Stimulated activated CD4-positive, alpha-beta T cell treated with anti-CD3 and anti-CD28 coated beads, Interleukin-4, amount 100 ng/mL, for 48 hours (primary cell): ENCODE measurements at regions not wholly inside any gene's neighbourhood (a gene's known extent, or its start where the extent isn't known, plus 50 kb on each side); places are given as distances from the start of the nearest gene placed in this dataset.

Experiments used
- DNase-seq, 2 donors: peaks; one replicate each; pipeline ENCODE4 v3.0.0-alpha.2; 2020; ENCODE audit warnings: low read depth in 2 of 2

- no peak for DNase-seq
These were observed 61.9 kb upstream of the CIBAR2 start for GRCh38 chr16:85173981-85174751.

GRCh38 chr16:85174871-85175723 is 62.8 kb upstream of the CIBAR2 start:
- no peak for DNase-seq

GRCh38 chr16:85175724-85176233 is 63.5 kb upstream of the CIBAR2 start:
- DNase-seq, result no peak

- DNase-seq, result no peak
These were observed 64.5 kb upstream of the CIBAR2 start for GRCh38 chr16:85176541-85177447.

- DNase-seq, result no peak
These were observed 65.2 kb upstream of the CIBAR2 start for GRCh38 chr16:85177448-85177846.

GRCh38 chr16:85178006-85178591 is 65.8 kb upstream of the CIBAR2 start:
- DNase-seq, result no peak

- no peak for DNase-seq
These were observed 66.3 kb upstream of the CIBAR2 start for GRCh38 chr16:85178596-85178995.

- no peak for DNase-seq
These were observed 67.2 kb upstream of the CIBAR2 start for GRCh38 chr16:85179344-85180046.

- DNase-seq, result no peak
These were observed 68.0 kb upstream of the CIBAR2 start for GRCh38 chr16:85180047-85180826.

GRCh38 chr16:85180827-85181738 is 68.8 kb upstream of the CIBAR2 start:
- no peak for DNase-seq

- no peak for DNase-seq
These were observed 69.5 kb upstream of the CIBAR2 start for GRCh38 chr16:85181739-85182129.

GRCh38 chr16:85182286-85182685 is 70.0 kb upstream of the CIBAR2 start:
- DNase-seq, result no peak

- DNase-seq, result no peak
These were observed 70.5 kb upstream of the CIBAR2 start for GRCh38 chr16:85182774-85183173.

GRCh38 chr16:85183564-85183963 is 71.3 kb upstream of the CIBAR2 start:
- no peak for DNase-seq

GRCh38 chr16:85184404-85184803 is 72.1 kb upstream of the CIBAR2 start:
- DNase-seq, result no peak

GRCh38 chr16:85185303-85186100 is 73.2 kb upstream of the CIBAR2 start:
- no peak for DNase-seq

- no peak for DNase-seq
These were observed 74.7 kb upstream of the CIBAR2 start for GRCh38 chr16:85187002-85187401.

- DNase-seq, result no peak
These were observed 75.2 kb upstream of the CIBAR2 start for GRCh38 chr16:85187447-85187846.
